ENCODE measurements at regions not wholly inside any gene's neighbourhood (a gene's known extent, or its start where the extent isn't known, plus 50 kb on each side); places are given as distances from the start of the nearest gene placed in this dataset.

- no peaks in the 10 kb centered on the region for H3K27me3 ChIP-seq (ENCODE audit: control insufficient read depth, insufficient read depth, low read length)
Observed at GRCh38 chr6:128657181-128657580, 136.8 kb upstream of the PTPRK start.

GRCh38 chr6:128655978-128656498 is 135.6 kb upstream of the PTPRK start:
- H3K4me1 ChIP-seq (ENCODE audit: control insufficient read depth, insufficient read depth, low read length): no peaks in the 10 kb centered on the region
- no peak for DNase-seq (ENCODE audit: low read depth in 4 of 6, low spot score in 6 of 6)
- H3K27me3 ChIP-seq (ENCODE audit: control insufficient read depth, insufficient read depth, low read length): no peaks in the 10 kb centered on the region
- no peaks in the 10 kb centered on the region for H3K36me3 ChIP-seq (ENCODE audit: control insufficient read depth, insufficient read depth, low read length)
- WGBS (ENCODE audit: insufficient coverage): no CpG with 5 or more reads among the region's 1 CpG
- no peak overlapping the region for H3K4me3 ChIP-seq (ENCODE audit: low read depth, low read length)
- H3K27ac ChIP-seq (ENCODE audit: low read depth, low read length): no peak overlapping the region
- no peaks in the 10 kb centered on the region for H3K9me3 ChIP-seq (ENCODE audit: control insufficient read depth, insufficient read depth, low read length)

More at GRCh38 chr6:128657181-128657580, 136.8 kb upstream of the PTPRK start:
- Histone ChIP-seq H3K4me3 (ENCODE audit: low read depth, low read length) (no peak overlapping the region), H3K27ac (ENCODE audit: low read depth, low read length) (no peak overlapping the region), H3K4me1 (ENCODE audit: control insufficient read depth, insufficient read depth, low read length) (no peaks in the 10 kb centered on the region), H3K9me3 (ENCODE audit: control insufficient read depth, insufficient read depth, low read length) (peaks cover 2% of the 10 kb centered on the region), H3K36me3 (ENCODE audit: control insufficient read depth, insufficient read depth, low read length) (no peaks in the 10 kb centered on the region)
- no peak for DNase-seq (ENCODE audit: low read depth in 4 of 6, low spot score in 6 of 6)

- no peaks in the 10 kb centered on the region for H3K27me3 ChIP-seq (ENCODE audit: control insufficient read depth, insufficient read depth, low read length)
- no peaks in the 10 kb centered on the region for H3K4me1 ChIP-seq (ENCODE audit: control insufficient read depth, insufficient read depth, low read length)
- H3K9me3 ChIP-seq (ENCODE audit: control insufficient read depth, insufficient read depth, low read length): no peaks in the 10 kb centered on the region
- H3K36me3 ChIP-seq (ENCODE audit: control insufficient read depth, insufficient read depth, low read length): no peaks in the 10 kb centered on the region
- WGBS (ENCODE audit: insufficient coverage): no CpG with 5 or more reads among the region's 2 CpGs
- no peak overlapping the region for H3K27ac ChIP-seq (ENCODE audit: low read depth, low read length)
- H3K4me3 ChIP-seq (ENCODE audit: low read depth, low read length): no peak overlapping the region
- no peak for DNase-seq (ENCODE audit: low read depth in 4 of 6, low spot score in 6 of 6)
Observed at GRCh38 chr6:128648022-128648598, 127.7 kb upstream of the PTPRK start.

- Histone ChIP-seq H3K9me3 (ENCODE audit: control insufficient read depth, insufficient read depth, low read length) (no peaks in the 10 kb centered on the region), H3K4me3 (ENCODE audit: low read depth, low read length) (no peak overlapping the region), H3K4me1 (ENCODE audit: control insufficient read depth, insufficient read depth, low read length) (no peaks in the 10 kb centered on the region), H3K27ac (ENCODE audit: low read depth, low read length) (no peak overlapping the region), H3K27me3 (ENCODE audit: control insufficient read depth, insufficient read depth, low read length) (no peaks in the 10 kb centered on the region), H3K36me3 (ENCODE audit: control insufficient read depth, insufficient read depth, low read length) (no peaks in the 10 kb centered on the region)
- peak in 1 of 6 donors; percentile 6 for DNase-seq (ENCODE audit: low read depth in 4 of 6, low spot score in 6 of 6)
- WGBS (ENCODE audit: insufficient coverage): 57% methylated on average over 1 of the region's 1 CpG
Observed at GRCh38 chr6:128642132-128642531, 121.7 kb upstream of the PTPRK start.

GRCh38 chr6:128641703-128642102 is 121.3 kb upstream of the PTPRK start:
- Histone ChIP-seq H3K4me1 (ENCODE audit: control insufficient read depth, insufficient read depth, low read length) (no peaks in the 10 kb centered on the region), H3K36me3 (ENCODE audit: control insufficient read depth, insufficient read depth, low read length) (no peaks in the 10 kb centered on the region), H3K9me3 (ENCODE audit: control insufficient read depth, insufficient read depth, low read length) (no peaks in the 10 kb centered on the region), H3K27ac (ENCODE audit: low read depth, low read length) (no peak overlapping the region), H3K27me3 (ENCODE audit: control insufficient read depth, insufficient read depth, low read length) (no peaks in the 10 kb centered on the region), H3K4me3 (ENCODE audit: low read depth, low read length) (no peak overlapping the region)
- DNase-seq (ENCODE audit: low read depth in 4 of 6, low spot score in 6 of 6): peak in 1 of 6 donors; percentile 10

GRCh38 chr6:128638817-128639216 is 118.4 kb upstream of the PTPRK start:
- Histone ChIP-seq H3K9me3 (ENCODE audit: control insufficient read depth, insufficient read depth, low read length) (no peaks in the 10 kb centered on the region), H3K4me1 (ENCODE audit: control insufficient read depth, insufficient read depth, low read length) (no peaks in the 10 kb centered on the region), H3K27me3 (ENCODE audit: control insufficient read depth, insufficient read depth, low read length) (no peaks in the 10 kb centered on the region), H3K4me3 (ENCODE audit: low read depth, low read length) (no peak overlapping the region), H3K27ac (ENCODE audit: low read depth, low read length) (no peak overlapping the region), H3K36me3 (ENCODE audit: control insufficient read depth, insufficient read depth, low read length) (no peaks in the 10 kb centered on the region)
- no peak for DNase-seq (ENCODE audit: low read depth in 4 of 6, low spot score in 6 of 6)

GRCh38 chr6:128635219-128635618 is 114.8 kb upstream of the PTPRK start:
- peak in 1 of 6 donors; percentile 21 for DNase-seq (ENCODE audit: low read depth in 4 of 6, low spot score in 6 of 6)
- 86% methylated on average over 1 of the region's 2 CpGs for WGBS (ENCODE audit: insufficient coverage)

GRCh38 chr6:128632131-128632530 is 111.7 kb upstream of the PTPRK start:
- WGBS (ENCODE audit: insufficient coverage): no CpG with 5 or more reads among the region's 2 CpGs
- DNase-seq (ENCODE audit: low read depth in 4 of 6, low spot score in 6 of 6): no peak
- H3K9me3 ChIP-seq (ENCODE audit: control insufficient read depth, insufficient read depth, low read length): no peaks in the 10 kb centered on the region

More at GRCh38 chr6:128635219-128635618, 114.8 kb upstream of the PTPRK start:
- Histone ChIP-seq H3K27me3 (ENCODE audit: control insufficient read depth, insufficient read depth, low read length) (no peaks in the 10 kb centered on the region), H3K4me1 (ENCODE audit: control insufficient read depth, insufficient read depth, low read length) (no peaks in the 10 kb centered on the region), H3K9me3 (ENCODE audit: control insufficient read depth, insufficient read depth, low read length) (no peaks in the 10 kb centered on the region), H3K36me3 (ENCODE audit: control insufficient read depth, insufficient read depth, low read length) (no peaks in the 10 kb centered on the region), H3K27ac (ENCODE audit: low read depth, low read length) (no peak overlapping the region), H3K4me3 (ENCODE audit: low read depth, low read length) (no peak overlapping the region)

GRCh38 chr6:128631031-128631430 is 110.6 kb upstream of the PTPRK start:
- no peak for DNase-seq (ENCODE audit: low read depth in 4 of 6, low spot score in 6 of 6)
- no peaks in the 10 kb centered on the region for H3K36me3 ChIP-seq (ENCODE audit: control insufficient read depth, insufficient read depth, low read length)
- H3K27ac ChIP-seq (ENCODE audit: low read depth, low read length): no peak overlapping the region
- 92% methylated on average over 5 of the region's 5 CpGs for WGBS (ENCODE audit: insufficient coverage)
- H3K27me3 ChIP-seq (ENCODE audit: control insufficient read depth, insufficient read depth, low read length): no peaks in the 10 kb centered on the region
- H3K4me1 ChIP-seq (ENCODE audit: control insufficient read depth, insufficient read depth, low read length): no peaks in the 10 kb centered on the region
- H3K9me3 ChIP-seq (ENCODE audit: control insufficient read depth, insufficient read depth, low read length): no peaks in the 10 kb centered on the region
- H3K4me3 ChIP-seq (ENCODE audit: low read depth, low read length): no peak overlapping the region

More at GRCh38 chr6:128632131-128632530, 111.7 kb upstream of the PTPRK start:
- Histone ChIP-seq H3K4me1 (ENCODE audit: control insufficient read depth, insufficient read depth, low read length) (no peaks in the 10 kb centered on the region), H3K27me3 (ENCODE audit: control insufficient read depth, insufficient read depth, low read length) (no peaks in the 10 kb centered on the region), H3K4me3 (ENCODE audit: low read depth, low read length) (no peak overlapping the region), H3K27ac (ENCODE audit: low read depth, low read length) (no peak overlapping the region), H3K36me3 (ENCODE audit: control insufficient read depth, insufficient read depth, low read length) (no peaks in the 10 kb centered on the region)

- no peak for DNase-seq (ENCODE audit: low read depth in 4 of 6, low spot score in 6 of 6)
- H3K27ac ChIP-seq (ENCODE audit: low read depth, low read length): no peak overlapping the region
- H3K36me3 ChIP-seq (ENCODE audit: control insufficient read depth, insufficient read depth, low read length): no peaks in the 10 kb centered on the region
- no peaks in the 10 kb centered on the region for H3K9me3 ChIP-seq (ENCODE audit: control insufficient read depth, insufficient read depth, low read length)
- WGBS (ENCODE audit: insufficient coverage): 89% methylated on average over 3 of the region's 3 CpGs
- H3K27me3 ChIP-seq (ENCODE audit: control insufficient read depth, insufficient read depth, low read length): no peaks in the 10 kb centered on the region
- no peak overlapping the region for H3K4me3 ChIP-seq (ENCODE audit: low read depth, low read length)
- no peaks in the 10 kb centered on the region for H3K4me1 ChIP-seq (ENCODE audit: control insufficient read depth, insufficient read depth, low read length)
Observed at GRCh38 chr6:128630213-128630612, 109.8 kb upstream of the PTPRK start.

Data from spinal cord (tissue), 9 donors.